Cardiac muscle cell (in vitro differentiated cells and primary cell): ENCODE measurements at regions not wholly inside any gene's neighbourhood (a gene's known extent, or its start where the extent isn't known, plus 50 kb on each side); places are given as distances from the start of the nearest gene placed in this dataset.

Experiments
- DNase-seq, 2 donors: peaks; one replicate each; pipeline versions ENCODE4 v3.0.0 to v3.0.0-alpha.2; 2010 to 2017; ENCODE audit warnings: low read depth in 1 of 2, low spot score in 1 of 2
- H3K27ac ChIP-seq: fragments of 200-600 bp; sonication (generic); 2 replicates; pipeline ENCODE4 v1.5.1; 2016
- H3K27me3 ChIP-seq: fragments of 200-600 bp; sonication (generic); 2 replicates; pipeline ENCODE4 v1.6.0; 2016; ENCODE audit warnings: control low read depth
- H3K36me3 ChIP-seq: fragments of 200-600 bp; sonication (generic); 2 replicates; pipeline ENCODE4 v1.5.1; 2016; ENCODE audit warnings: control low read depth
- H3K4me1 ChIP-seq: fragments of 200-600 bp; sonication (generic); 2 replicates; pipeline ENCODE4 v1.8.1; 2017; ENCODE audit warnings: low read depth, mild to moderate bottlenecking, mixed run types
- H3K4me3 ChIP-seq: fragments of 200-600 bp; sonication (generic); 2 replicates; pipeline ENCODE4 v1.5.1; 2016; ENCODE audit warnings: mild to moderate bottlenecking
- H3K9me3 ChIP-seq: fragments of 200-600 bp; sonication (generic); 2 replicates; pipeline ENCODE4 v1.5.1; 2017; ENCODE audit warnings: low read depth, mild to moderate bottlenecking, control low read depth
- CTCF ChIP-seq: IDR thresholded peaks from 2 replicates; pipeline ENCODE4 v1.5.1; 2012; ENCODE audit warnings: low read depth, mild to moderate bottlenecking, low read length

- no peak for DNase-seq
- H3K36me3 ChIP-seq: no peaks in the 10 kb centered on the region
- H3K27ac ChIP-seq: no peak overlapping the region
- no peaks in the 10 kb centered on the region for H3K9me3 ChIP-seq
- no peak overlapping the region for H3K4me3 ChIP-seq
- H3K27me3 ChIP-seq: no peaks in the 10 kb centered on the region
- no peaks in the 10 kb centered on the region for H3K4me1 ChIP-seq
- no peak for TF ChIP-seq CTCF
Measured at GRCh38 chr2:19111354-19111753, 247.1 kb downstream of the OSR1 start.

- no peaks in the 10 kb centered on the region for H3K36me3 ChIP-seq
- no peaks in the 10 kb centered on the region for H3K4me1 ChIP-seq
- no peak overlapping the region for H3K4me3 ChIP-seq
- no peak for DNase-seq
- H3K27me3 ChIP-seq: no peaks in the 10 kb centered on the region
- no peak for TF ChIP-seq CTCF
- no peaks in the 10 kb centered on the region for H3K9me3 ChIP-seq
- no peak overlapping the region for H3K27ac ChIP-seq
Measured at GRCh38 chr2:19109518-19109917, 248.9 kb downstream of the OSR1 start.

GRCh38 chr2:19106376-19106775, 252.0 kb downstream of the OSR1 start:
- H3K4me3 ChIP-seq: no peak overlapping the region
- no peaks in the 10 kb centered on the region for H3K9me3 ChIP-seq
- no peaks in the 10 kb centered on the region for H3K27me3 ChIP-seq
- H3K36me3 ChIP-seq: no peaks in the 10 kb centered on the region
- no peak for DNase-seq
- H3K4me1 ChIP-seq: no peaks in the 10 kb centered on the region
- no peak overlapping the region for H3K27ac ChIP-seq
- TF ChIP-seq CTCF: no peak

- Histone ChIP-seq H3K27ac (no peak overlapping the region), H3K4me3 (no peak overlapping the region), H3K9me3 (no peaks in the 10 kb centered on the region), H3K36me3 (no peaks in the 10 kb centered on the region), H3K4me1 (no peaks in the 10 kb centered on the region), H3K27me3 (no peaks in the 10 kb centered on the region)
- TF ChIP-seq CTCF: no peak
- DNase-seq: no peak
Measured at GRCh38 chr2:19104503-19104902, 253.9 kb downstream of the OSR1 start.

GRCh38 chr2:19102696-19103423, 255.6 kb downstream of the OSR1 start:
- no peaks in the 10 kb centered on the region for H3K36me3 ChIP-seq
- DNase-seq: no peak
- H3K9me3 ChIP-seq: no peaks in the 10 kb centered on the region

More at GRCh38 chr2:19102696-19103423, 255.6 kb downstream of the OSR1 start:
- no peak for TF ChIP-seq CTCF
- H3K27me3 ChIP-seq: no peaks in the 10 kb centered on the region
- H3K4me3 ChIP-seq: no peak overlapping the region
- H3K27ac ChIP-seq: no peak overlapping the region
- H3K4me1 ChIP-seq: no peaks in the 10 kb centered on the region
